Stimulated activated CD4-positive, alpha-beta T cell treated with anti-CD3 and anti-CD28 coated beads, Interleukin-4, amount 100 ng/mL, for 4 hours (primary cell): ENCODE measurements at regions not wholly inside any gene's neighbourhood (a gene's known extent, or its start where the extent isn't known, plus 50 kb on each side); places are given as distances from the start of the nearest gene placed in this dataset.

ENCODE experiments used
- DNase-seq, 2 experiments: peaks; one replicate each; pipeline ENCODE4 v3.0.0-alpha.2; 2020

DNA sequence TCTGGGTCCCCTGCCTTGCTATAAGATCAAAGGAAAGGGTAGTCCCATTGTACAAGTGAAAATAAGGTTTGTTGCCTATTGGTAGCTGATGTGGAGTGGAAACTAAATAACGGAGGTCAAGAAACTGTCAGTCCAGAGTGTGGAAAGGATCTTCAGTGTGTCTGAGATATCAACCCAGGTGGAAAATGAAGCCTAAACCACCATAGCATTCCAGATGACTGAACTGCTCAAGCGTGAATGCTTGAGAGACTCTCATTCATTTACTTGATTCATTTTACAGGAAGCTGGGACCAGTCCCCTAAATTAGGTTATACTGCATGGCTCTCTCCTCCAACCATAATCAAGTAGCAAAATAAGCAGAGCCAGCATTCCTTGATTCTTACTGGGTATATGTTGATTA lies 116.0 kb upstream of the SLC28A3 start:
- no peak for DNase-seq

DNA sequence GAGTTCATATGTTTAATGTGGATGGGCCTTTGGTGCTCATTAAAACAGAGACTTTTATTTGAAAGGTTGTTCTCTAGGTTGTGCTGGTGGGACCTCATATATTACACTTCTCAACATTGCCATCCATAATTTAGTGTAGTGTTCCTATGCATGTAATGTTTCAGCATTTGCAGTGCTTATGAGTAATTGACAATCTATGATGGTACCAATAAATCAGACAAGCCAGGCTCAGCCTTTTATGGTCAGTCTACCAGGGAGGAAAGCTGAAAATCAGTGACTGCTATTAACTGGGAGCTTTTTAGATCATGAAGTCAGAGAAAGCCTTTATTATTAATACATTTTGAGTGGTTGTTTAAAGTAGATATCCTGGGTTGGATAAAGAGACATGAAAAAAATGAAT lies 120.1 kb upstream of the SLC28A3 start:
- DNase-seq = no peak

DNA sequence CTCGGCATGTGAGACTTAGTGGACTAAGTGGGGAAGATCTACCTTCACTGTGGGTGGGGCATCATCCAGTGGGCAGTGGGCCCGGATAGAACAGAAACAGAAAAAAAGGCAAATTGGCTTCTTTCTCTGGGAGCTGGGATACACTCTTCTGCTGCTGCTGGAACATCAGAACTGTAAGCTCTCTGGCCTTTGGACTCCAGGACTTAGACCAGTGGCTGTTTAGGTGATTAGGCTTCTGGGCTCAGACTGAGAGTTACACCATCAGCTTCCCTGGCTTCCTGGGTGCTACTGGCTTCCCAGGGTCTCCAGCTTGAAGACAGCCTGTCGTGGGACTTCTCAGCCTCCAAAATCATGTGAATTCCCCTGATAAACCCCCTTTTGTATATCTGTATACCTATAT lies 122.7 kb upstream of the SLC28A3 start:
- no peak for DNase-seq

DNA sequence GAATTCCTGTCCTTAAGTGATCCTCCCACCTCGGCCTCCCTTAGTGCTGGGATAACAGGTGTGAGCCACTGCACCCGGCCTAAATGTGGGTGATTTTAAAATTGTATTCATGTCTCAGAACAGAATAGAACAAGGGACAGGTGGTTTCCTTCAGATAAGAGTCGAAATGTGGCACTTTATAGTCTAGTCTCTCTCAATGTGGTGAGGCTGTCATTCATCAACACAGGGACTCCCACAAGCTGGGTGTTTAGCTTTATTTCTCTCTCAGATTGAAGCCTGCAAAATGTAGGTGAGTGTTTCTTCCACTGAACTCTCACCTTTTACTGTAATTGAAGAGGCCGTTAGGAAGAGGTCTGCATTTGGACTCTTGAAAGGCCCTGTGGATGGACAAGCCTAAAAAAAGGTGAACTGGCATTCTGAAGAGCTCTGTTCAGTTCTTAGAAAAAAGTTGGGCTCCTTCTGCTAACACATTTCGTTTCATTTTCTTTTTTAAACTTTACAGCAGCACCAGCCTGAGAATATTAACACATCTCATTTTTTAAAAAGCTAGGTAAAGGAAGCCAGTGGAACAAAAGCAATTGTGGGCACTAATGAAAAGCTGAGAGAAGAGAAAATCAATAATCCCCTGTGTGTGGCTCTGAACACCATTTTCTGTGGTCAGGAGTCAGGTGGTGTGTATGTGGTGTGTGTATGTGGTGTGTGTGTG lies 126.2 kb upstream of the SLC28A3 start:
- DNase-seq = no peak

DNA sequence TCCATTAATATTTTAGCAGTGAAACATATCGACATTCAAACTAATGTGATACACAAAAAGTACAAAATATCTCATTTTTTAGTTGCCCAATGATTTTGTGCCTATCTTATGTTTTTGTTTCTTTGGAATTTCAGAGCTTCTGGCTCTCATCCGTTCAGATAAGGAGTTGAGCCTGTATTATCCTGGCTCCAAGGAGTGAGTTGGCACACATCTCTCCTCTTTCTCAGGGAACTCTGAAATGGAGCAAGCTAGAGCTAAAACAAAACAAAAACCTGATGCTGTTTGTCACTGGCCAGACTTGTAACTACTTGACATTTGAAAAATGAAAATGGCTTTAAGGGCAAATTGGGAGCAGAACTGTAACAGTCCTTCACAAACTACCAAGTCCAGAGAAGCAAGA lies 131.3 kb upstream of the SLC28A3 start:
- DNase-seq = no peak

DNA sequence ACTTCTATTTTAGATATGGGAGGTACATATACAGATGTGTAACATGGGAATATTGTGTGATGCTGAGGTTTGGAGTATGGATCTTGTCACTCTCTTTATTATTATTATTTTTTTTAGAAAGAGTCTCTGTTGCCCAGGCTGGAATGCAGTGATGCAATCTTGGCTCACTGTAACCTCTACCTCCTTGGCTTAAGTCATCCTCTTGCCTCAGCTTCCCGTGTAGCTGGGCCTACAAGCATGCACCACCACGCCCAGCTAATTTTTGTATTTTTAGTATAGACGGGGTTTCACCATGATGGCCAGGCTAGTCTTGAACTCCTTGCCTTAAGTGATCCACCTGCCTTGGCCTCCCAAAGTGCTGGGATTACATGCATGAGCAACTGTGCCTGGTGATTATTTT lies 138.4 kb upstream of the SLC28A3 start:
- DNase-seq = no peak

DNA sequence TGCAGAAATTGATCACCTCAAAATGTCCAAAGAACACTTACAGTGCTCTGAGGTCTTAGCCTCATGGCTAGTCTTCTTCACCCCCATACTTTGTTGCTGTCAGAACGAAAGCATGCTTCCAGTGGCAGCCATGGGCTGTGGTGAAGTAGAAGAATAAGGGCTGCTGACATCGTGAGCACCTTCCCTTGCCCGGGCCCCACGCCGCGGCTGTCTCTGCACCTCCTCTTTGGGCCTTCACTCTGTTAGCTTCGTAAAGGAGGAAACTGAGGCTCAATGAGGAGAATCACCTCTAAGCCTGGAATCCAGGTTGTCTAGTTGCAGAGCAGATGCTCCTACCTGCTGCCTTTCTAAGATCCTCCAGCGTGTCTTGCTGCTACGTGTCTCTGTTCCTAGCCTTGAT lies 139.5 kb upstream of the SLC28A3 start:
- no peak for DNase-seq

DNA sequence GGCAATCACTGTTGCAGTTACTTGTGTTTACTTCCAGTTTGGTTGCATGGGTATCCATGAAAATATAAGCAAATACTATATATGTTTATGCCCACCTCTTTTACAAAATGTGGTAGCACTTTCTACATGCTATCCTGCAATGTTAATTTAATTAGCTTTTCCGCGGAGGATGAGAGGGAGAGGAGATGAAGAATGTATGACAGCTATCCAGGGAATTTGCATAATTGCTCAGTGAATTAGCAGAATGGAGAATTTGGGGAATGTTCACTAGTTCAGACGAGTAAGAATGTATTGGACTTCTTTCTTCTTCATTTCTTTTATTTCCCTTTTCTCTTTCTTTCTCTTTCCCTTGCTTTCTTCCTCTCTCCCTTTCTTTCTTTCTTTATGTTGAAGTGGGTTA lies 140.7 kb upstream of the SLC28A3 start:
- no peak for DNase-seq

DNA sequence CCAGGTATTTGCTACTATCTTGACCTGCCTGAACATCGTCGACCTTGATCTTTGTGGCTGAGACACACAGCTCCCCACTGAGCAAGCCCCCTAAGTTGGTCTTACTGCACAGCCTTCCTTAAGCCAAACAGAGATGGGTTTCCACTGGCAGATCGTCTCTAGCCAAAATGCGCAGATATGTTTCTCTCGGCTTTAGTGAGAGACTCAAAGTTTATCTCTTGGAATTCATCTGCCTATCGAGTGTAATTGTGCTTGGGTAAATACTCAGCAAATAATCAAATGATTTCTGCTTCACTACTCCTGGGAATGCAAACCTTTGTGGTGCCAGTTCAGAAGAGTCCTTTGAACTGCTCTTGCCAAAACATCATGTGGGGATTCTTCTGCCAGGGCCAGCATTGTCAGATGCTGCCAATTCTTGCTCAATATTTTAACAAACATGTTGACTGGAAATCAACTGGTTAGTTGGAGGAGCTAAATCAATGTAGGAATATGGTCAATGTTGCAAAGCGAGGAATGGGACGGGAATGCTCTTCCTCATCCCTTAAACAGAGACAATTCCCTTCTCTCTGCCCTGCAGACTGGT lies 141.2 kb upstream of the SLC28A3 start:
- DNase-seq = no peak

DNA sequence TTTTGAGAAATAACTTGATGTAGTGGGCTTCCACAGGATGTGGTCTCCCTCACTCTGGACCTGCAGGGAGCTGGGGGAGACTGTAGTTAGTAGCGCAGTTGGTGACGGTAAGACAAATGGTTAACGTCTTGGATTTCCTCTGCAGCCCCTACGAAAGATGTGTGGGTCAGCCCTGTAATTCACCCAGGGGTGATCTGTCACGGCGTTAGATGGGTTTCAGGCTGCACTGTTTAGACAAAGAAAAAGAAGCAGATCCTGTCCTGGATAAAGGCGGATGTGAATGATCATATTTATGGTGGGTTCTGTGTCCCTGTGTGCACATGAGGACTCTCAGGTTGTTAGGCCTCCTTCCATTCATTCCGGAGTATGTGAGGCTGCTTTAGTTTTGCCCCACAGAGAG lies 142.0 kb upstream of the SLC28A3 start:
- no peak for DNase-seq

DNA sequence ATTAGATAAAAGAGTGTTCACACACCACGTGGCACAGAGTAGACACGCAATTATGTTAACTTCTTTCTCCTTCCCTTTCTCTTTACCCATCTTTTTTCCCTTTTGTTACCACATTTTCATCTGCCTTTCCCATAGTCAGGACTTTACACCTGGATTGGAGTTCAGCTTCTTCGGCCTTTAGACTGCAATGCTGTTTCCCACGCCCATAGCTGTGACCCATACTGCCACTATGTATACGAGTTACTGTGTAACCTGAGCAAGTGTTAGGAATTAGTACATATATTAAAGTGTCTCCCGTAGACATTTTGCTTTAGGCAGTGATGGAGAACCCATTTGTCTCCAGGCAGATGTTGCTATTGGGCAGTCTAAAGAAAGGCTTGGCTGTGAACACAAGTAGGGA lies 143.6 kb upstream of the SLC28A3 start:
- no peak for DNase-seq

DNA sequence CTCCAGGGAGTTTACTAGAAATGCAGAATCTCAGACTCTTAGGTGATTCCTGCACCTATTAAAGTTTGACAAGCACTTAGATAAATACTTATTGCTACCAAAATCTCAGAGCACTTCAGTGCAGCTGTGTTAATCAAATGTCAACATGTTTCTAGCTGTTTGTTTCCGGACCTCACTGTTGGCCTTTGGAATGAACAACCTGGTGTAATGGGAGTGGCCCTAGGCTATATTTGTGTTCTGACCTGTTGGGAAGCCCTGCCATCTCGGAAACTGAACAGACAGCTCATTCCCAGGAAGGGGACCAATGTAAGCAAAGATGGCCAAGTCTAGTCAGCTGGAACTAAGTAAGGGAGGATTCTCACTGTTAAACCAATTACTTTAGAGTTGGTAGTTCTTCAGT lies 145.0 kb upstream of the SLC28A3 start:
- no peak for DNase-seq

DNA sequence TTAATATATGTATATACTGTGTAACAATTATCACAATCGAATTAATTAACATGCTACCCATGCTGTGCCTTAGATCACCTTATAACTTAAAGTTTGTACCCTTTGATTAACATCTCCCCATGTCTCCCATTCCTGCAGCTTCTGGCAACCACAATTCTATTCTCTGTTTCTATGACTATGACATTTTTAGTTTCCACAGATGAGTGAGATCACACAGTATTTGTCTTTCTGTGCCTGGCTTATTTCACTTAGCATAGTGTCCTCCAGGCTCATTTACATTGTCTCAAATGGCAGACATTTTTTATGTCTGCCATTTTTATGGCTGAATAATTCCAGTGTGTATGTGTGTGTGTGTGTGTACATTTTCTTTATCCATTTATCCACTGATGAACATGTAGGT lies 146.1 kb upstream of the SLC28A3 start:
- no peak for DNase-seq

DNA sequence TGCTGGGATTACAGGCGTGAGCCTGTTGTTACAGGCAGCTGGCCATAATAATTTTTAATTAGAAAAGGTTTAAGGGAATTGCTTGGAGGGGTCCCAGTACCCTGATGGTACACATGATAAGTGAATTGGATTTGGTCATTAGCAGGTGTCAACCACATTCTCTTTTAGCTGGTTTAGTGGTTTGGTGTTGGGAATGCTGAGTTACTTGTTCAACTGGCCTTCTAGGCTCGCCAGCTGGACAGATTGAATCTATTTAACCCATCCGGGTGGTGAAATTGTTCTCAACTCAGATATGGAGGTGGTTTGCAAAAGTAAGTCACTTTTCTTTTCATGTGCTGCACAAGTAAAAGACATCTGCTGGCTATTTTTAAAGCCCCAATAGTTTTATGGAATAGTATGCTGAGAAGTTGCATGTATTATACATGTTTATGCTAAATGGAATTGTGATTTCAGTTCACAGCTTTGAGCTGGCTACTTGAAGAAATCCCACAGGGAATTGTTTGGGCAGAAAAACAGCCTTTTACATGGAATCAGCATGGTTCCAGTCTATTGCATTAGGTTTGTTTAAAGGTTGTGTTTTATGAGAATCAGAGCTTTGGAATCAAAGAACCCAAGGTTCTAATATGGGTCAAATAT lies 149.8 kb upstream of the SLC28A3 start:
- no peak for DNase-seq

DNA sequence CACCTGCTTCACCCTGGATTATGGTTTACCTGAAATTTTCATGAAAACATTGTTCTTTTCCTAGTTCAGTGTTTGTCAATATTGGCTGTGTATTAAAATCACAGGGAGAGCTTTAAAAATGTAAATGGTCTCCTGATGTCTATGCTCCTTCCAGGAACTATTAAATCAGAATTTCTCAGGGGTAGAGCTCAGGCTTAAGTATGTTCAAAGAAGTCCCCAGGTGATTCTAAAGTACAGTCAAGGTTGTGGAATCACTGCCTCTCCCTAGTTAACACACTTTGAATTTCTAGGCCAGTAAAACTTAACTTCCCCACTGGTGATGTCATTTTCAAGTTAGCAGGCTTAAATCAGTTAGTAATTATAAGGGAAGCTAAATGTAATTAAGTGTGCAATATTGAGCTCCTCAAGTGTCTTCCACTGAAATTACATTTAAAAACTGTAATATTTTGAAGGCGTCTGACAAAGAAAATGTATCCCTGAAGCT lies 150.3 kb upstream of the SLC28A3 start:
- DNase-seq = no peak

DNA sequence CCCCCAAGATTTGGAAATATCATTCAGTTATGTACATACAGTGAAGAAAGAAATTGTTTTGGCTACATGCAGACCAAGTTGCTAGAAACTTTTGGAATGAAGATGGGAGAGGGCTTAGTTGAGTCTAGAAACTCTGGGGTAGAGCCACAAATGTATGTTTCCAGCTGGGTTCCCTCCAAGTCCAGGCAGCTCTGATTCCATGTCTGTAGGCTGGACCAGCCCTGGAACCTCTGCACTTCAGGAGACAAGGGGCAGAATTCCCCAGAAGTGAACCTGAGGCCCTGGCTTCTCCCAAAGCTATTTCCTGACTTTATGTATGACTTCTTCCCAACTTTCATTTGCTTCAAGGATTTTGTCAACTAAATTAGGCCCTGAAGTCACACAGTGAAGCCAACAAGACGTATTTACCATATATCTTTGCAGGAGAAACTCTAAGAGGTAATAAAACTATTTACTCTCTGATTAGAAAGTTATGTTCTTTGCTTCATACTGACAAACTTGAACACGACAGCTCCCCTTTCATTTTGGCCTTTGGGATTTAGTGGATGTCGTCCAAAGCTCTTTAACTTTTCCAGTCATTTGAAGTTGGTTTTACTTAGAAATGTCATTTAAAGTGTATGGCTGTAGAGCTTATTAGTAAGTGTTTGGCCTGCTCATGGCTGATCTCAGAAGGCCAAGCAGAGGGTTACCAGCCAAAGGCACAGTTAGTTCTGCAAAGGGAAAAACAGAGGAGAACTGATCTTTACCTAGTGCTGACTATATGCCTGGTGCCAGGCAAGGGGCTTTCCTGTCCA lies 152.0 kb upstream of the SLC28A3 start:
- DNase-seq = no peak

DNA sequence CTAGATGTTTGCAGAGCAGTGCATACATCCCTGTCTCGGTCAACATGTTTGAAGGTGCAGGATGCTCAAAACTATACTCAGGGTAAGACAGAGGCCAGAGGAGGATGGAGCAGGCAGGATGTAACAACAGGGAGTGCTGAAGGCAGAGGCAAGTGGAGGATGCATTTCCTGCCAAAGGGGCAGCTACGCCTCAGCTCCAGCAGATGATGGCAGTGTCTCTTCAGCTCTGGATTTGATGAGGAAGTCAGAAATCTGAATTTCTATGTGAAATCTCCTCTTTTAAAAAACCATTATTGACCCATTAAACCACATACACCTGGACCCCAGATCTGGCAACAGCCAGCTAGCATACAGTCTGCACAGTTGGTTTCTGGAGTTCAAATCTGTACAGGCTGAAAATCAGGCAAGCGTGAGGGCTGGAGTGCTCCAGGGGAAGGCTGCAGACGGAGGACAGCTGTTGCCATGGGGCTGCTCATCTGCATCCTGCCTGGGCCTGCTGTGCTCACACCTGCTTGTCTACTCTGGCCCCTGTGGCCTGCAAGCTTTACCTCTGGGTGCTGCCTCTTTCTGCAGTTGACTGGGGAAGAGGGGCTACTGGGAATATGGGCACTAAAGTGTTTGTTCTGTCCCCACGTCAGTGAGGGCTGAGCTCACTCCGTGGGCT lies 152.9 kb upstream of the SLC28A3 start:
- DNase-seq = no peak

DNA sequence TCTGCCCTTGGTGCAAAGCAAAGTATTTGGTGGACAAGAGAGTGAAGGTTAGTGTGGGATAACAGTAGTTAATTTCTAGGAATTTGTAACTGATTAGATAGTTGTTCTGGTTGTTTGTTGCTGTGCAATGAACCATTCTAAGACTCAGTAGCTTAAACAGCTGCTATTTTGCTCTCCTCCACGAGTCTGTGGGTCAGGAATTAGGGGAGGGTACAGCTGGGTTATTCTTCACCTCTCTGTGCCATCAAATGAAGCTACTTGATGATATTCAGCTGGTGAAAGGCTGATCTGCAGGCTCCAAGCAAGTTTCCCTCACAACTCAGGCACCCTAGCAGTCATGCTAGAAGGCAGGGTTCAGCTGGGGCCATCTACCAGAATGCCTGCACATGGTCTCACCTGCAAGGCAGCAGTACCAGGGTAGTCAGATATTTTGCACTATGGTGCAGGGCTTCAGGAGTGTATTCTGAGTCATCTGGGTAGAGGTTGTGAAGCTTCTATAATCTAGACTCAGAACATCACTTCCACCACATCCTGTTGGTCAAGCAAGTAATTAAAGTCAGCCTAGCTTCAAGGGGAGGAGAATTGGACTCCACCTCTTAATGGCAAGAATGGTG lies 159.5 kb upstream of the SLC28A3 start:
- DNase-seq = no peak

DNA sequence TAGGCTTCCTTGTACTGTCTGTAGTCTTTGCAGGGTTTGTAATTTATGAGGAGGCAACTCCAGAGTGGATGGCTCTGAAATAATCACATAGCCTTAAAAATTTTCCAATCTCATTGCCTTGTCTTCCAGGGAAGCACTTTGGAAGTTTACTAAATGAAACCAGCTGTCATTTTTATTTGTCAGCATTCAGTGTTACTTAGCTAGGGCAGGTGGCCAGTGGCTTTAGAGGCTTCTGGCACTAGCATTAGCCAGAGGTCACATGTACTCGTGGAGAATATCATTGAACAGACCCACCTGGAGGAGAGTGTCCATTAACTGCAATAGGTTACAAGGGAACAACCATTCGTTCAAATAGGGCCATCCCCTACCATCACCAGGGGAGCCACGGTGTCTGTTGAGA lies 160.3 kb upstream of the SLC28A3 start:
- DNase-seq = no peak

DNA sequence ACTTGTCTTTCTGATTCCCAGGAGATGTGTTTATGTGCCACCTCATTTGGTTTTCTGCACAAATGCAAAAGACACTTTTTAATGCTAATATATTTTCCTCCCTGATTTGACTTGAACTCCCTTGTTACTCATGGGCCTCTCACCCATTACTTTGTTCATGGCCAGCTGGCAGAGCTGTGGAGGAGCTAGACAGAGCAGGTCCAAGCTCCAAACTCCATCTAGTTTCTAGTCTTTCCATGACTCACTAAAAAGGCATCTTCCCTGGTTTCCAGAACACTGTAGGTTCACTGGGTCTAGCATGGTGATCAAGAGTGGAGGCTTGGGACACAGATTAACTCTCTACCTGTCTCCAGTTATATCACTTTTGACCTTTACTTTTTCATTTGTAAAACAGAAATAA lies 161.0 kb upstream of the SLC28A3 start:
- DNase-seq = no peak

DNA sequence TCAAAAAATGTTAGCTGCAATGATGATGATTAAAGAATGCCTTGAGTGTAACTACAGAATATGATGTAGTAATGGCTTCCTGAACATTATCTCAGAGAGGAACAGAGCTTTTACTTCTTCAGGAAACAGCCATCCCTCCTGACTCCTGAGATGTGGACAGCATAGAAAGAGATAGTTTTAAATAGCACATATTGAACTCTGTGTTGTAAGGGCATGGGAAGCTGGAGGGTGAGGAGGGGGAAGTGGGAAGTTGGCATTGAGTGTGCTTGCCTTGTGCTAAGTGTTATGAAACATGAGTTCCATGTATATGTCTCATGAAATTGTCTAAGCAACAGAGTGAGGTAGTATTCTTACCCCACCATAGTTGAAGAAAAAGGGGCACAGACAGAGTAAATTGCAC lies 161.5 kb upstream of the SLC28A3 start:
- no peak for DNase-seq

DNA sequence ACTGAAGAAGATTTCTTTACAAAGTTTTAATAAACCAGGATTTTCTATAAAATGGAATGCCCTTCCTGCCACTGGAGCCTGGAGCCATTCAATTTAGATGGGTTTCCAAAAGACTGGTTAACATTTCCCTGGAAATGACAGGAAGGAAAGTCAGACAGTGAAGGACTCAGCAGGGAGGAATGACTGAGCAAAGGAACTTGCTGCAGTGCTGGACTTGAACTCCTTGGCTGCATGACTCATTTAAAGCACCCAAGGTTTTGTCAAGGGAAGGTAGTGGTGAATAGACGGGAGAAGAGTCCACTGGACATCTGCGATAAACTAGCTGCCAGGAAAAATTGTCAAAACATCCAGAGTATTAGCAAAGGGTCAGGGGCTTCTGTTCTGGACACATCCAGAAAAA lies 163.8 kb upstream of the SLC28A3 start:
- DNase-seq = no peak

DNA sequence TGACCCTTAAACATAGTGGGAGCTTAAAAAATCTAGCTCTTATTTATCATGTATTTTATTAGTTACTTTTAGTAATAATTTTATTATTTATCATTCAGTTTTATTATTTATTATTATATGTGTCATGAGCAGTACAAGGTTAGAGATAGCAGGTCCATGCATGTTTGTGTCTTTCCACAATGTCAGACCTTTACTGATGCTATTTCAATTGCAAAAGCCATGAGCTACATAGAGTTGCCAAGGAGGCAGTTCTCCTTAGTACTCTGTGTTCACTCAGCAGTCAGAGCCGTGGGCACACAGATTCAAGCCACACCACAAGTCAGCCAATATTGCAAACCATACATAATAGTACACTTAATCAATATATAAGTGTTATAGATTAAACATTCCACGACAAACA lies 157.9 kb upstream of the NTRK2 start:
- no peak for DNase-seq
